Trophoblast cell (in vitro differentiated cells and primary cell): ENCODE measurements at regions not wholly inside any gene's neighbourhood (a gene's known extent, or its start where the extent isn't known, plus 50 kb on each side); places are given as distances from the start of the nearest gene placed in this dataset.

Experiments used
- DNase-seq, 2 donors: peaks; one replicate each; pipeline ENCODE4 v3.0.0-alpha.2; 2016
- H2AFZ ChIP-seq: 2 replicates; pipeline ENCODE4 v1.6.1; 2013; ENCODE audit warnings: low read length, moderate library complexity, mild to moderate bottlenecking; ENCODE audit not compliant: insufficient read depth, poor library complexity
- H2AK5ac ChIP-seq: 2 replicates; pipeline ENCODE4 v1.6.1; 2013; ENCODE audit warnings: mild to moderate bottlenecking, low read length
- H2BK120ac ChIP-seq: 2 replicates; pipeline ENCODE4 v1.6.1; 2013; ENCODE audit warnings: low read length, mild to moderate bottlenecking, moderate library complexity; ENCODE audit not compliant: insufficient read depth, poor library complexity
- H2BK12ac ChIP-seq: 2 replicates; pipeline ENCODE4 v1.6.1; 2013; ENCODE audit warnings: mild to moderate bottlenecking, low read length, moderate library complexity
- H2BK5ac ChIP-seq: 2 replicates; pipeline ENCODE4 v1.6.1; 2013; ENCODE audit warnings: low read length, low read depth, moderate library complexity, mild to moderate bottlenecking; ENCODE audit not compliant: poor library complexity
- H3K14ac ChIP-seq: 2 replicates; pipeline ENCODE4 v1.6.1; 2013; ENCODE audit warnings: mild to moderate bottlenecking, low read length
- H3K18ac ChIP-seq: 2 replicates; pipeline ENCODE4 v1.6.1; 2013; ENCODE audit warnings: mild to moderate bottlenecking, low read length
- H3K23ac ChIP-seq: 2 replicates; pipeline ENCODE4 v1.6.1; 2013; ENCODE audit warnings: low read length
- H3K27ac ChIP-seq: 2 replicates; pipeline ENCODE4 v1.5.1; 2013; ENCODE audit warnings: low read depth, mild to moderate bottlenecking, inconsistent platforms, low read length, moderate library complexity
- H3K27me3 ChIP-seq: 2 replicates; pipeline ENCODE4 v1.6.1; 2013; ENCODE audit warnings: inconsistent platforms, mild to moderate bottlenecking, low read length, moderate library complexity; ENCODE audit not compliant: insufficient read depth
- H3K36me3 ChIP-seq, 2 experiments: 1 replicate in 1 of 2; 2 replicates in 1 of 2; pipeline ENCODE4 v1.6.1; 2013; ENCODE audit warnings: low read length in 2 of 2, mild to moderate bottlenecking in 2 of 2, moderate library complexity in 1 of 2; ENCODE audit not compliant: insufficient read depth in 2 of 2, control insufficient read depth in 1 of 2
- H3K4ac ChIP-seq: 2 replicates; pipeline ENCODE4 v1.6.1; 2013; ENCODE audit warnings: low read depth, mild to moderate bottlenecking, low read length, moderate library complexity
- H3K4me1 ChIP-seq, 2 experiments: 1 replicate in 1 of 2; 2 replicates in 1 of 2; pipeline ENCODE4 v1.6.1; 2013; ENCODE audit warnings: low read length in 2 of 2, mild to moderate bottlenecking in 2 of 2, moderate library complexity in 1 of 2; ENCODE audit not compliant: insufficient read depth in 2 of 2, control insufficient read depth in 1 of 2
- H3K4me2 ChIP-seq: 2 replicates; pipeline ENCODE4 v1.6.1; 2013; ENCODE audit warnings: inconsistent platforms, mild to moderate bottlenecking, low read length, moderate library complexity
- H3K4me3 ChIP-seq: 2 replicates; pipeline ENCODE4 v1.5.1; 2013; ENCODE audit warnings: mild to moderate bottlenecking, low read depth, low read length, inconsistent platforms
- H3K79me1 ChIP-seq: one replicate; pipeline ENCODE4 v1.6.1; 2013; ENCODE audit warnings: low read length
- H3K79me2 ChIP-seq: 2 replicates; pipeline ENCODE4 v1.6.1; 2013; ENCODE audit warnings: low read length, mild to moderate bottlenecking; ENCODE audit not compliant: control insufficient read depth, insufficient read depth, poor library complexity
- H3K9ac ChIP-seq: 2 replicates; pipeline ENCODE4 v1.6.1; 2013; ENCODE audit warnings: mild to moderate bottlenecking, low read length
- H3K9me3 ChIP-seq: 2 replicates; pipeline ENCODE4 v1.6.1; 2013; ENCODE audit warnings: low read depth, mild to moderate bottlenecking, control low read depth, inconsistent platforms, low read length; ENCODE audit not compliant: insufficient read depth
- H4K12ac ChIP-seq: 2 replicates; pipeline ENCODE4 v1.6.1; 2013; ENCODE audit warnings: low read depth, mild to moderate bottlenecking, low read length, moderate library complexity
- H4K8ac ChIP-seq: 2 replicates; pipeline ENCODE4 v1.6.1; 2013; ENCODE audit warnings: low read depth, mild to moderate bottlenecking, low read length, moderate library complexity
- H4K91ac ChIP-seq: one replicate; pipeline ENCODE4 v1.6.1; 2013; ENCODE audit warnings: low read depth, mild to moderate bottlenecking, low read length, moderate library complexity
- WGBS: extraction: QIAGEN DNeasy Blood & Tissue Kit; methylation state at CpG from one replicate; pipeline ENCODE4 v1.1.7; 2013; ENCODE audit warnings: missing lambda C conversion rate; ENCODE audit not compliant: insufficient read length, insufficient coverage; ENCODE audit errors: extremely low coverage; 5-methylcytosine and 5-hydroxymethylcytosine counted together

DNA sequence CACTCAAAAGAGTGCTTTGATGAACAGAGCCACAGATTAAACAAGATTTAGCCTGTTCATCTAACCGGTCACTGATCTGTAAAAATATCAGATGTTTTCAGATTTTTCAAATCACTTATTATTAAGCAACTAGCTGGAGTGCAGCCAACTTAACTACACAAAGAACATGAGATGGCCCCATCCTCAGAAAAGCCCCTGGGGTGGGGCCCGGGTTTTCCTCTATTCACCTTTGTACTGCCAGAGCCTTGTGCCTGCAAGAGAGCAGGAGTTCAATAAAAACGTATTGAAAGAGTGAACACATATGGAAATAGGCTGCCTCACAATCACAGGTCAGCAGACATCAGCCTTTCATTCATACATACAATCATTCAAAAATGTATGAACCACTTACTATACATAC is 516.1 kb downstream of the OMA1 start:
- Histone ChIP-seq H3K4me2 (no peak overlapping the region), H3K14ac (no peak overlapping the region), H2BK120ac (no peak overlapping the region)

DNA sequence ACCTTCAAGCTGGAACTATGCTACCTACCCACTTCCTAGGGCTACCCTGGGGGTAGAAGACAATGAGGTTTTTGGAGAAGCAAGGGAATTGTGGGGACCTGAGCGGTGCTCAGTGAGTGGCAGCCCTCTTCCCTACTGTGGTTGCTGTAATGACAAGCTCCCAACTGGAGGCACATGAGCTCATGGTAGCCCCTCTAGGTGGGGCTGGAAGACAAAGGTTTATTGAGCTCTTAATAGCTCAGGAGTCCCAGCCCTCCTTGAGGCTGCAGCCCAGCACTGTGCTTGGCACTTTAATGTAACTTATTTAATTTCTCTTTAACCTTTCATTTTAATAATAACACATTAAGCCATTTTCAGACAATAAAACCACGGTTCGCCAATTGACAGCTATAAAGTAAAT is 528.9 kb downstream of the OMA1 start:
- Histone ChIP-seq H2BK120ac (no peak overlapping the region), H3K36me3 (no peaks in the 10 kb centered on the region), H3K4me2 (no peak overlapping the region), H2AK5ac (no peak overlapping the region), H3K4ac (no peak overlapping the region), H3K18ac (no peak overlapping the region), H2BK12ac (no peak overlapping the region), H3K23ac (no peak overlapping the region), H3K4me3 (no peak overlapping the region), H4K12ac (no peak overlapping the region), H3K79me2 (no peaks in the 10 kb centered on the region), H3K14ac (no peak overlapping the region), H3K27ac (no peak overlapping the region), H3K79me1 (no peaks in the 10 kb centered on the region), H4K91ac (no peak overlapping the region), H3K9ac (no peak overlapping the region), H2AFZ (no peak overlapping the region), H3K27me3 (no peaks in the 10 kb centered on the region), H4K8ac (no peak overlapping the region), H3K4me1 (no peaks in the 10 kb centered on the region), H3K9me3 (no peaks in the 10 kb centered on the region), H2BK5ac (no peak overlapping the region)
- 100% methylated on average over 2 of the region's 3 CpGs for WGBS
- DNase-seq = no peak

More for the DNA sequence above, 516.1 kb downstream of the OMA1 start:
- Histone ChIP-seq H3K79me2 (no peaks in the 10 kb centered on the region), H3K9ac (no peak overlapping the region), H3K23ac (no peak overlapping the region), H4K8ac (no peak overlapping the region), H2AFZ (no peak overlapping the region), H2AK5ac (no peak overlapping the region), H3K18ac (no peak overlapping the region), H3K4ac (no peak overlapping the region), H3K79me1 (no peaks in the 10 kb centered on the region), H3K36me3 (no peaks in the 10 kb centered on the region), H3K27me3 (no peaks in the 10 kb centered on the region), H4K12ac (no peak overlapping the region), H3K9me3 (no peaks in the 10 kb centered on the region), H3K4me3 (no peak overlapping the region), H4K91ac (no peak overlapping the region), H3K4me1 (no peaks in the 10 kb centered on the region), H2BK12ac (no peak overlapping the region), H3K27ac (no peak overlapping the region), H2BK5ac (no peak overlapping the region)
- no peak for DNase-seq
- no CpG with 5 or more reads among the region's 3 CpGs for WGBS

DNA sequence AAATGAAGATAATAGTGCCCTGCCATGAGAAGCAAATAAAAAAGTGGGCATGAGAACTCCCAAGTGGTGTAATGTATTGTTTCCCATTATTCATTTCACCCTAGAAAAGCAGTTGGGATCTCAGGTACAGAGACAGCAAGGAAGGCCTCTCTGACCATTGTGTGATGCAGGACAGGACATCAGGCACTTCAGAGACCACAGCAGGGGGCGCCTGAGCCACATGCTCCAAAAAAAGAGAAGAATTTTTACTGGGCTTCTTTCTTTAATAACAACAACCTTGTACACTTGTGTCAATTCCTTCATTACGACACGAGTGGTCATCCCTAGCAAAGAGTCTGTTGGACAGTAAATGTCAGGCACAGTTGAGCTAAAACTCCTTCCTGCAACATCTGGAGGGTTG is 533.3 kb downstream of the OMA1 start:
- WGBS = no CpG with 5 or more reads among the region's 3 CpGs

DNA sequence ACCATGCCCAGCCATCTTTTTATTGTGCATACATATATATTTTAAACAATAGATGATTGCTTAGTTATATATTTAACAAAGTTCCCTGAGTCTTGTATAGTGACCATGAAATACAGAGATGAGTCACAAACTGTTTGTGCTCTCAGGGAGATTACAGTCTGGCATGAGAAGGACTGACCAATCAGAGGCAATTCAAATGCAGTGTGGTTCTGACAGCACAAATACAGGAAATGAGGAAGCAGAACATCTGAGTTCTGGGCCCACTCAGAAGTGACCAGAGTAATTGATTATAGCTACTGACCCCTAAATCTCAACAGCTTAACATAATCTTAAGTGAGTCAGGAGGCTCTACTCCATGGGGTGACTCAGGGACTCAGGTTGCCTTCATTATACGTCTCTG is 534.5 kb downstream of the OMA1 start:
- H3K9me3 ChIP-seq = no peaks in the 10 kb centered on the region
- no peaks in the 10 kb centered on the region for H3K36me3 ChIP-seq
- DNase-seq = no peak
- no peak overlapping the region for H2BK5ac ChIP-seq
- no peak overlapping the region for H3K4me3 ChIP-seq
- H3K14ac ChIP-seq = no peak overlapping the region
- no peak overlapping the region for H4K91ac ChIP-seq
- WGBS = no CpG with 5 or more reads among the region's 1 CpG
- H3K27ac ChIP-seq = no peak overlapping the region
- H3K4ac ChIP-seq = no peak overlapping the region
- H3K23ac ChIP-seq = no peak overlapping the region
- H2AFZ ChIP-seq = no peak overlapping the region
- no peaks in the 10 kb centered on the region for H3K79me1 ChIP-seq
- no peak overlapping the region for H4K12ac ChIP-seq
- H3K4me1 ChIP-seq = no peaks in the 10 kb centered on the region
- no peak overlapping the region for H2BK120ac ChIP-seq
- H3K79me2 ChIP-seq = no peaks in the 10 kb centered on the region
- no peaks in the 10 kb centered on the region for H3K27me3 ChIP-seq
- no peak overlapping the region for H3K18ac ChIP-seq
- no peak overlapping the region for H3K4me2 ChIP-seq
- no peak overlapping the region for H2AK5ac ChIP-seq
- no peak overlapping the region for H3K9ac ChIP-seq
- no peak overlapping the region for H2BK12ac ChIP-seq
- no peak overlapping the region for H4K8ac ChIP-seq

More for the DNA sequence above, 533.3 kb downstream of the OMA1 start:
- Histone ChIP-seq H4K91ac (no peak overlapping the region), H2BK5ac (no peak overlapping the region), H3K36me3 (no peaks in the 10 kb centered on the region), H2BK12ac (no peak overlapping the region), H3K4me3 (no peak overlapping the region), H3K18ac (no peak overlapping the region), H2AFZ (no peak overlapping the region), H3K4ac (no peak overlapping the region), H3K14ac (no peak overlapping the region), H3K79me2 (no peaks in the 10 kb centered on the region), H3K27me3 (no peaks in the 10 kb centered on the region), H4K8ac (no peak overlapping the region), H3K79me1 (no peaks in the 10 kb centered on the region), H3K27ac (no peak overlapping the region), H2BK120ac (no peak overlapping the region), H3K9me3 (no peaks in the 10 kb centered on the region), H4K12ac (no peak overlapping the region), H2AK5ac (no peak overlapping the region), H3K9ac (no peak overlapping the region), H3K4me1 (no peaks in the 10 kb centered on the region), H3K4me2 (no peak overlapping the region), H3K23ac (no peak overlapping the region)
- no peak for DNase-seq
